AG09309 (cell line): ENCODE measurements at regions not wholly inside any gene's neighbourhood (a gene's known extent, or its start where the extent isn't known, plus 50 kb on each side); places are given as distances from the start of the nearest gene placed in this dataset.

Source experiments
- DNase-seq: peaks from one replicate; pipeline ENCODE4 v3.0.0-alpha.2; 2010; ENCODE audit warnings: low read depth
- H3K4me3 ChIP-seq: 2 replicates; pipeline ENCODE4 v1.5.1; 2011; ENCODE audit warnings: mild to moderate bottlenecking, low read depth, low read length, moderate library complexity; ENCODE audit not compliant: control insufficient read depth
- CTCF ChIP-seq: IDR thresholded peaks from 2 replicates; pipeline ENCODE4 v1.5.1; 2011; ENCODE audit warnings: mild to moderate bottlenecking, low read depth, low read length, inconsistent platforms; ENCODE audit not compliant: insufficient read depth, control insufficient read depth; ENCODE audit errors: missing control alignments

GRCh38 chr9:693201-694091 is 148.1 kb upstream of the DMRT1 start:
- peak overlapping the region; percentile 34 for H3K4me3 ChIP-seq
- peak; percentile 55 for DNase-seq

GRCh38 chr9:694092-694402 is 147.4 kb upstream of the DMRT1 start:
- DNase-seq, result no peak
- no peak for TF ChIP-seq CTCF
- H3K4me3 ChIP-seq, result peak overlapping the region; percentile 34

More at GRCh38 chr9:693201-694091, 148.1 kb upstream of the DMRT1 start:
- TF ChIP-seq CTCF, result no peak

- peak; percentile 67 for DNase-seq
- no peak for TF ChIP-seq CTCF
- peak overlapping the region; percentile 34 for H3K4me3 ChIP-seq
These were observed 146.9 kb upstream of the DMRT1 start for GRCh38 chr9:694403-695154.

- no peak overlapping the region for H3K4me3 ChIP-seq
- TF ChIP-seq CTCF, result no peak
- no peak for DNase-seq
These were observed 146.2 kb upstream of the DMRT1 start for GRCh38 chr9:695252-695651.

- TF ChIP-seq CTCF, result peak; percentile 31
- no peak overlapping the region for H3K4me3 ChIP-seq
- no peak for DNase-seq
These were observed 144.9 kb upstream of the DMRT1 start for GRCh38 chr9:696332-697323.

GRCh38 chr9:698276-698675 is 143.2 kb upstream of the DMRT1 start:
- DNase-seq, result no peak
- H3K4me3 ChIP-seq, result no peak overlapping the region
- no peak for TF ChIP-seq CTCF
